ENCODE measurements at regions not wholly inside any gene's neighbourhood (a gene's known extent, or its start where the extent isn't known, plus 50 kb on each side); places are given as distances from the start of the nearest gene placed in this dataset.

- TF ChIP-seq CTCF (IDR thresholded peaks at IDR 0.05) = no peak
- TF ChIP-seq POLR2AphosphoS5 (IDR thresholded peaks at IDR 0.05) = no peak
- TF ChIP-seq POLR2A (IDR thresholded peaks at IDR 0.05; ENCODE audit: low read depth) = no peak
These were observed 710.3 kb upstream of the MARCKS start for GRCh38 chr6:113146878-113147277.
